H1 (cell line): ENCODE measurements at regions not wholly inside any gene's neighbourhood (a gene's known extent, or its start where the extent isn't known, plus 50 kb on each side); places are given as distances from the start of the nearest gene placed in this dataset.

Experiments used
- CTCF ChIA-PET: fragments of 300-600 bp; sonication (Branson Sonifier 250); formaldehyde crosslinking; loops from one replicate; lab custom pipeline; 2021; ENCODE audit not compliant: partially characterized antibody; lab: Charles Lee
- POLR2A ChIA-PET: fragments of 300-600 bp; sonication (Branson Sonifier 250); formaldehyde crosslinking; loops from one replicate; lab custom pipeline; 2021; ENCODE audit warnings: inconsistent platforms; ENCODE audit not compliant: partially characterized antibody; lab: Charles Lee
- DNase-seq, 2 experiments: peaks; one replicate each; pipeline versions ENCODE4 v3.0.0 to v3.0.0-alpha.2; 2010 to 2022; ENCODE audit warnings: low spot score in 2 of 2, low read depth in 1 of 2, mixed read lengths in 1 of 2
- FAIRE-seq: peaks from 2 replicates; lab custom pipeline; 2011; peaks lifted over from hg19 to GRCh38; lab: Jason Lieb, UNC
- H2AFZ ChIP-seq: 2 replicates; pipeline ENCODE4 v1.8.1; 2012; ENCODE audit warnings: low read length, inconsistent platforms
- H2AK5ac ChIP-seq: 2 replicates; pipeline ENCODE4 v1.6.1; 2013; ENCODE audit warnings: low read depth, low read length
- H2BK120ac ChIP-seq: replicated peaks from 2 replicates; pipeline ENCODE3; 2013; ENCODE audit warnings: low read depth, low read length, inconsistent platforms
- H2BK12ac ChIP-seq: 2 replicates; pipeline ENCODE4 v1.6.1; 2013; ENCODE audit warnings: low read depth, low read length
- H2BK15ac ChIP-seq: 2 replicates; pipeline ENCODE4 v1.6.1; 2013; ENCODE audit warnings: low read length
- H2BK20ac ChIP-seq: 2 replicates; pipeline ENCODE4 v1.6.1; 2013; ENCODE audit warnings: low read length
- H2BK5ac ChIP-seq: 2 replicates; pipeline ENCODE4 v1.6.1; 2013; ENCODE audit warnings: low read depth, low read length
- H3K14ac ChIP-seq: 2 replicates; pipeline ENCODE4 v1.6.1; 2013; ENCODE audit warnings: inconsistent platforms; ENCODE audit not compliant: insufficient read length
- H3K18ac ChIP-seq: 2 replicates; pipeline ENCODE4 v1.6.1; 2013; ENCODE audit warnings: low read length; ENCODE audit errors: extremely low read depth
- H3K23ac ChIP-seq: 2 replicates; pipeline ENCODE4 v1.6.1; 2013; ENCODE audit warnings: inconsistent platforms; ENCODE audit not compliant: insufficient read length
- H3K23me2 ChIP-seq: 2 replicates; pipeline ENCODE4 v1.6.1; 2013; ENCODE audit warnings: low read depth, low read length
- H3K27ac ChIP-seq: 2 replicates; pipeline ENCODE4 v1.6.1; 2011; ENCODE audit warnings: low read depth, low read length, inconsistent platforms
- H3K27me3 ChIP-seq, 4 experiments: replicated peaks in 1 of 4; 1 replicate in 1 of 4; 2 replicates in 3 of 4; pipeline versions ENCODE4 v1.6.1 to v1.8.1; 2011 to 2013; ENCODE audit warnings: low read length in 3 of 4, mild to moderate bottlenecking in 3 of 4, inconsistent platforms in 2 of 4, mixed read lengths in 2 of 4, moderate library complexity in 1 of 4; ENCODE audit not compliant: control insufficient read depth in 3 of 4, insufficient read depth in 3 of 4; ENCODE audit errors: extremely low read depth in 1 of 4
- H3K36me3 ChIP-seq, 4 experiments: 2 replicates each; pipeline versions ENCODE4 v1.6.1 to v1.8.1; 2011 to 2013; ENCODE audit warnings: mild to moderate bottlenecking in 4 of 4, low read length in 3 of 4, moderate library complexity in 2 of 4, control low read depth in 1 of 4, inconsistent platforms in 1 of 4; ENCODE audit not compliant: insufficient read depth in 4 of 4, control insufficient read depth in 2 of 4
- H3K4ac ChIP-seq: replicated peaks from 2 replicates; pipeline ENCODE3; 2013; ENCODE audit warnings: low read length, low read depth, mixed read lengths, inconsistent platforms; ENCODE audit not compliant: insufficient read length
- H3K4me1 ChIP-seq, 4 experiments: replicated peaks in 1 of 4; 1 replicate in 1 of 4; 2 replicates in 3 of 4; pipeline versions ENCODE4 v1.6.1 to v1.8.1; 2011 to 2013; ENCODE audit warnings: low read length in 3 of 4, inconsistent platforms in 2 of 4, mixed read lengths in 1 of 4; ENCODE audit not compliant: insufficient read depth in 4 of 4, control insufficient read depth in 3 of 4
- H3K4me2 ChIP-seq, 2 experiments: 2 replicates each; pipeline versions ENCODE4 v1.6.1 to v1.8.1; 2011 to 2013; ENCODE audit warnings: low read depth in 2 of 2, low read length in 2 of 2, control low read depth in 1 of 2, inconsistent platforms in 1 of 2, mild to moderate bottlenecking in 1 of 2; ENCODE audit not compliant: insufficient read depth in 1 of 2
- H3K4me3 ChIP-seq, 4 experiments: fragments of 200-600, 300-600 bp in 1 of 4; sonication (generic), shearing (Covaris generic), sonication (Bioruptor Twin) in 1 of 4; 2 replicates each; pipeline versions ENCODE4 v1.5.1 to v1.8.1; 2011 to 2016; ENCODE audit warnings: low read length in 4 of 4, low read depth in 3 of 4, control low read depth in 2 of 4, inconsistent platforms in 2 of 4, mild to moderate bottlenecking in 2 of 4, mixed read lengths in 1 of 4, moderate library complexity in 1 of 4; ENCODE audit not compliant: insufficient read depth in 2 of 4; ENCODE audit errors: extremely low read depth in 1 of 4
- H3K56ac ChIP-seq: replicated peaks from 2 replicates; pipeline ENCODE3; 2013; ENCODE audit warnings: low read depth, mild to moderate bottlenecking, mixed read lengths, low read length, inconsistent platforms; ENCODE audit not compliant: insufficient read length
- H3K79me1 ChIP-seq: 2 replicates; pipeline ENCODE4 v1.6.1; 2013; ENCODE audit warnings: low read depth, low read length, control low read depth
- H3K79me2 ChIP-seq, 2 experiments: 2 replicates each; pipeline versions ENCODE4 v1.6.1 to v1.8.1; 2012 to 2013; ENCODE audit warnings: low read length in 2 of 2, mild to moderate bottlenecking in 2 of 2, inconsistent platforms in 1 of 2; ENCODE audit not compliant: insufficient read depth in 2 of 2, control insufficient read depth in 1 of 2
- H3K9ac ChIP-seq, 4 experiments: replicated peaks in 1 of 4; 1 replicate in 1 of 4; 2 replicates in 3 of 4; pipeline versions ENCODE4 v1.6.1 to v1.8.1; 2011 to 2013; ENCODE audit warnings: low read depth in 3 of 4, low read length in 3 of 4, control low read depth in 2 of 4, mild to moderate bottlenecking in 2 of 4, moderate library complexity in 2 of 4, inconsistent platforms in 1 of 4; ENCODE audit errors: extremely low read depth in 1 of 4
- H3K9me3 ChIP-seq, 2 experiments: 2 replicates each; pipeline versions ENCODE4 v1.6.1 to v1.8.1; 2012 to 2013; ENCODE audit warnings: mild to moderate bottlenecking in 2 of 2, moderate library complexity in 2 of 2, control low read depth in 1 of 2, inconsistent platforms in 1 of 2, low read depth in 1 of 2, low read length in 1 of 2, mixed read lengths in 1 of 2; ENCODE audit not compliant: insufficient read depth in 2 of 2
- H4K20me1 ChIP-seq, 2 experiments: replicated peaks in 1 of 2; 2 replicates each; pipeline versions ENCODE3 to v1.8.1; 2011 to 2013; ENCODE audit warnings: inconsistent platforms in 2 of 2, low read length in 2 of 2, mild to moderate bottlenecking in 1 of 2; ENCODE audit not compliant: insufficient read depth in 2 of 2, control insufficient read depth in 1 of 2
- H4K5ac ChIP-seq: 2 replicates; pipeline ENCODE4 v1.6.1; 2013; ENCODE audit warnings: low read length, low read depth, mixed read lengths, inconsistent platforms; ENCODE audit not compliant: insufficient read length
- H4K8ac ChIP-seq: 2 replicates; pipeline ENCODE4 v1.8.0; 2013; ENCODE audit warnings: mild to moderate bottlenecking, moderate library complexity, low read length, inconsistent platforms; ENCODE audit not compliant: insufficient read depth; ENCODE audit errors: extremely low read depth
- H4K91ac ChIP-seq: replicated peaks from 2 replicates; pipeline ENCODE3; 2013; ENCODE audit warnings: low read length, mixed read lengths, inconsistent platforms; ENCODE audit not compliant: insufficient read length
- FOSL1 ChIP-seq: IDR thresholded peaks from 2 replicates; pipeline ENCODE4 v1.6.1; 2011; ENCODE audit warnings: mild to moderate bottlenecking, low read depth, low read length, moderate library complexity; ENCODE audit not compliant: insufficient read depth
- GTF2F1 ChIP-seq: IDR thresholded peaks from 2 replicates; pipeline ENCODE4 v1.6.1; 2012; ENCODE audit warnings: low read depth, low read length, improper control_type of control experiment, borderline replicate concordance
- JUND ChIP-seq: IDR thresholded peaks from 2 replicates; pipeline ENCODE4 v1.6.1; 2011; ENCODE audit warnings: mild to moderate bottlenecking, improper control_type of control experiment, low read length
- SIX5 ChIP-seq: IDR thresholded peaks from 2 replicates; pipeline ENCODE4 v1.6.1; 2011; ENCODE audit warnings: mild to moderate bottlenecking, low read depth, low read length
- WGBS, 2 experiments: shearing (Covaris generic) in 1 of 2; methylation state at CpG; one replicate each; pipeline versions ENCODE4 v1.1.6 to v1.1.7; 2013 to 2015; ENCODE audit warnings: low lambda C conversion rate in 2 of 2, mixed read lengths in 2 of 2, inconsistent platforms in 1 of 2, low coverage in 1 of 2, missing lambda C conversion rate in 1 of 2; ENCODE audit not compliant: insufficient replicate concordance in 2 of 2, insufficient coverage in 1 of 2, insufficient read length in 1 of 2; ENCODE audit errors: extremely low coverage in 1 of 2, missing lambda C conversion rate in 1 of 2; 5-methylcytosine and 5-hydroxymethylcytosine counted together

- H3K56ac ChIP-seq = no peak overlapping the region
- H3K23ac ChIP-seq = no peak overlapping the region
- WGBS, 2 experiments = 82% methylated on average over 14 of the region's 15 CpGs; no CpG with 5 or more reads in 1 of the 2 experiments
- H3K79me1 ChIP-seq = no peaks in the 10 kb centered on the region
- no peak overlapping the region for H2BK5ac ChIP-seq
- no peaks in the 10 kb centered on the region for H3K36me3 ChIP-seq
- H3K27ac ChIP-seq = no peak overlapping the region
- H4K91ac ChIP-seq = no peak overlapping the region
- no peaks in the 10 kb centered on the region for H4K20me1 ChIP-seq
- H3K79me2 ChIP-seq = no peaks in the 10 kb centered on the region
- no peak overlapping the region for H2AFZ ChIP-seq
- FAIRE-seq = no peak
- no peak overlapping the region for H3K4ac ChIP-seq
- no peak overlapping the region for H3K4me3 ChIP-seq
- H3K4me1 ChIP-seq = no peaks in the 10 kb centered on the region
- no peak for DNase-seq
- no peak overlapping the region for H2BK15ac ChIP-seq
- H3K27me3 ChIP-seq = no peaks in the 10 kb centered on the region; a peak in 1 of 7 replicates
- CTCF ChIA-PET = no interaction called here
- peaks cover 44 to 73% of the 10 kb centered on the region in 2 experiments; a peak in 3 of 4 replicates for H3K9me3 ChIP-seq
- POLR2A ChIA-PET = no interaction called here
- H4K5ac ChIP-seq = no peak overlapping the region
- H3K4me2 ChIP-seq = no peak overlapping the region
- H3K14ac ChIP-seq = no peak overlapping the region
- no peak overlapping the region for H2BK120ac ChIP-seq
- no peak overlapping the region for H2BK20ac ChIP-seq
- no peak overlapping the region for H4K8ac ChIP-seq
- no peak overlapping the region for H3K18ac ChIP-seq
- H2BK12ac ChIP-seq = no peak overlapping the region
- no peak overlapping the region for H2AK5ac ChIP-seq
- H3K23me2 ChIP-seq = peaks cover under 1% of the 10 kb centered on the region; the same call in 1 of the 2 replicates
- TF ChIP-seq GTF2F1 = no peak
- TF ChIP-seq FOSL1 = no peak
- TF ChIP-seq SIX5 = no peak
- TF ChIP-seq JUND = no peak
- H3K9ac ChIP-seq = no peak overlapping the region
Observed at GRCh38 chr1:4307911-4308545, 346.4 kb upstream of the AJAP1 start.
